AG20443 (cell line): ENCODE measurements at regions not wholly inside any gene's neighbourhood (a gene's known extent, or its start where the extent isn't known, plus 50 kb on each side); places are given as distances from the start of the nearest gene placed in this dataset.

ENCODE experiments used
- DNase-seq: peaks from one replicate; pipeline ENCODE4 v3.0.0; 2012; ENCODE audit warnings: low spot score, mixed read lengths

- DNase-seq, result no peak
These were observed 79.0 kb upstream of the CST7 start for GRCh38 chr20:24870057-24870456.

- no peak for DNase-seq
These were observed 78.2 kb upstream of the CST7 start for GRCh38 chr20:24870881-24871280.

- no peak for DNase-seq
These were observed 77.4 kb upstream of the CST7 start for GRCh38 chr20:24871480-24872213.

GRCh38 chr20:24872291-24873024, 76.6 kb upstream of the CST7 start:
- no peak for DNase-seq

GRCh38 chr20:24873025-24873620, 75.9 kb upstream of the CST7 start:
- no peak for DNase-seq

- no peak for DNase-seq
These were observed 74.0 kb upstream of the CST7 start for GRCh38 chr20:24875078-24875477.

- DNase-seq, result no peak
These were observed 71.4 kb upstream of the CST7 start for GRCh38 chr20:24877652-24878051.

GRCh38 chr20:24878657-24879056, 70.4 kb upstream of the CST7 start:
- no peak for DNase-seq

GRCh38 chr20:24879875-24880274, 69.2 kb upstream of the CST7 start:
- no peak for DNase-seq

- no peak for DNase-seq
These were observed 68.7 kb upstream of the CST7 start for GRCh38 chr20:24880356-24880755.

- DNase-seq, result no peak
These were observed 58.8 kb upstream of the CST7 start for GRCh38 chr20:24890286-24890685.

GRCh38 chr20:24891546-24892393, 57.3 kb upstream of the CST7 start:
- DNase-seq, result no peak

- peak; percentile 5 for DNase-seq
These were observed 56.5 kb upstream of the CST7 start for GRCh38 chr20:24892522-24892921.

- no peak for DNase-seq
These were observed 56.1 kb upstream of the CST7 start for GRCh38 chr20:24892931-24893330.

- peak; percentile 6 for DNase-seq
These were observed 54.6 kb upstream of the CST7 start for GRCh38 chr20:24894488-24894887.

GRCh38 chr20:24894967-24895366, 54.1 kb upstream of the CST7 start:
- DNase-seq, result no peak

GRCh38 chr20:24895431-24895830, 53.6 kb upstream of the CST7 start:
- DNase-seq, result no peak

GRCh38 chr20:24895898-24896658, 53.0 kb upstream of the CST7 start:
- DNase-seq, result no peak

- no peak for DNase-seq
These were observed 52.1 kb upstream of the CST7 start for GRCh38 chr20:24896984-24897383.

- DNase-seq, result no peak
These were observed 51.1 kb upstream of the CST7 start for GRCh38 chr20:24897974-24898373.

- no peak for DNase-seq
These were observed 49.9 kb upstream of the CST7 start for GRCh38 chr20:24899153-24899552.
